GM23338 (cell line): ENCODE measurements at regions not wholly inside any gene's neighbourhood (a gene's known extent, or its start where the extent isn't known, plus 50 kb on each side); places are given as distances from the start of the nearest gene placed in this dataset.
A peak's percentile ranks its signal among the peaks of the same experiment; 100 is the strongest.

Source experiments
- ATAC-seq: fragments of 200-7000 bp; cut with Tn5 transposase; 3 replicates; pipeline ENCODE4 v1.9.1; 2020
- DNase-seq: peaks from one replicate; pipeline ENCODE4 v3.0.0-alpha.2; 2015; ENCODE audit warnings: low spot score
- H2AFZ ChIP-seq: fragments of 200-600 bp; sonication (generic); 2 replicates; pipeline ENCODE4 v1.8.0; 2016; ENCODE audit warnings: antibody characterized with exemption, mild to moderate bottlenecking, moderate library complexity
- H3F3A ChIP-seq: fragments of 200-600 bp; sonication (generic); replicated peaks from 2 replicates; pipeline ENCODE4 v1.8.0; 2017; ENCODE audit warnings: antibody characterized with exemption, mixed run types, low read depth
- H3K27ac ChIP-seq: fragments of 200-600 bp; sonication (generic); 2 replicates; pipeline ENCODE4 v1.6.1; 2016; ENCODE audit warnings: low read depth
- H3K27me3 ChIP-seq: fragments of 200-600 bp; sonication (generic); 2 replicates; pipeline ENCODE4 v1.8.0; 2016; ENCODE audit warnings: mild to moderate bottlenecking, mixed run types, moderate library complexity; ENCODE audit not compliant: insufficient read depth
- H3K36me3 ChIP-seq: fragments of 200-600 bp; sonication (generic); 2 replicates; pipeline ENCODE4 v1.8.0; 2016; ENCODE audit warnings: mild to moderate bottlenecking; ENCODE audit not compliant: insufficient read depth
- H3K4me1 ChIP-seq: fragments of 200-600 bp; sonication (generic); 2 replicates; pipeline ENCODE4 v1.8.0; 2016; ENCODE audit warnings: mild to moderate bottlenecking, moderate library complexity; ENCODE audit not compliant: insufficient read depth
- H3K4me2 ChIP-seq: fragments of 200-600 bp; sonication (generic); 2 replicates; pipeline ENCODE4 v1.7.1; 2017; ENCODE audit warnings: mixed run types
- H3K4me3 ChIP-seq: fragments of 200-600 bp; sonication (generic); 2 replicates; pipeline ENCODE4 v1.6.1; 2016; ENCODE audit warnings: mixed run types
- H3K79me2 ChIP-seq: fragments of 200-600 bp; sonication (generic); replicated peaks from 2 replicates; pipeline ENCODE4 v1.8.0; 2017; ENCODE audit warnings: mild to moderate bottlenecking; ENCODE audit not compliant: insufficient read depth
- H3K9me2 ChIP-seq: fragments of 200-600 bp; sonication (generic); 2 replicates; pipeline ENCODE4 v1.8.0; 2017; ENCODE audit not compliant: insufficient read depth
- H4K20me1 ChIP-seq: fragments of 200-600 bp; sonication (generic); replicated peaks from 2 replicates; pipeline ENCODE4 v1.8.0; 2017; ENCODE audit warnings: mild to moderate bottlenecking; ENCODE audit not compliant: insufficient read depth
- H3K27ac Mint-ChIP-seq: 2 replicates; pipeline ENCODE4 v1.8.0; 2020; ENCODE audit warnings: inconsistent platforms, mild to moderate bottlenecking, moderate library complexity, mixed read lengths
- H3K27me3 Mint-ChIP-seq: 3 replicates; pipeline ENCODE4 v1.8.0; 2022; ENCODE audit warnings: low read depth, mild to moderate bottlenecking, moderate library complexity, mixed read lengths, inconsistent platforms; ENCODE audit not compliant: insufficient read depth, poor library complexity
- H3K36me3 Mint-ChIP-seq: 3 replicates; pipeline ENCODE4 v1.8.0; 2021; ENCODE audit warnings: low read depth, mild to moderate bottlenecking, inconsistent platforms, moderate library complexity, mixed read lengths
- H3K4me1 Mint-ChIP-seq: 3 replicates; pipeline ENCODE4 v1.8.0; 2020; ENCODE audit warnings: mild to moderate bottlenecking, inconsistent platforms, mixed read lengths
- H3K4me3 Mint-ChIP-seq: 3 replicates; pipeline ENCODE4 v1.8.0; 2021; ENCODE audit warnings: moderate library complexity, mild to moderate bottlenecking, inconsistent platforms, mixed read lengths
- H3K9me3 Mint-ChIP-seq: 3 replicates; pipeline ENCODE4 v1.8.0; 2020; ENCODE audit warnings: moderate library complexity, mild to moderate bottlenecking, inconsistent platforms, mixed read lengths
- CREB1 ChIP-seq: fragments of 250-450 bp; sonication (Bioruptor Pico); IDR thresholded peaks from 2 replicates; pipeline ENCODE4 v1.5.0; 2020; ENCODE audit warnings: low read depth, mild to moderate bottlenecking, moderate library complexity
- CTCF ChIP-seq, 2 experiments: fragments of 200-600 bp in 1 of 2; sonication (generic) in 1 of 2; conservative IDR thresholded peaks; 2 replicates each; pipeline versions ENCODE4 v1.5.1 to v1.6.1; 2016 to 2017; ENCODE audit warnings: antibody characterized with exemption in 2 of 2, low read depth in 2 of 2, mild to moderate bottlenecking in 2 of 2, moderate library complexity in 1 of 2
- EZH2 ChIP-seq: fragments of 200-600 bp; sonication (generic); IDR thresholded peaks from one replicate; pipeline ENCODE4 v1.8.0; 2017; ENCODE audit warnings: antibody characterized with exemption, mild to moderate bottlenecking, low read depth; ENCODE audit not compliant: unreplicated experiment
- EZH2phosphoT487 ChIP-seq: fragments of 200-600 bp; sonication (generic); IDR thresholded peaks from one replicate; pipeline ENCODE4 v1.8.1; 2018; ENCODE audit warnings: antibody characterized with exemption; ENCODE audit not compliant: unreplicated experiment
- JUNB ChIP-seq: IDR thresholded peaks from one replicate; pipeline ENCODE4 v1.6.1; 2016; ENCODE audit warnings: antibody characterized with exemption; ENCODE audit not compliant: unreplicated experiment
- NANOG ChIP-seq: IDR thresholded peaks from 2 replicates; pipeline ENCODE4 v1.6.1; 2016; ENCODE audit warnings: antibody characterized with exemption, borderline replicate concordance
- POLR2AphosphoS5 ChIP-seq: IDR thresholded peaks from 2 replicates; pipeline ENCODE4 v1.6.1; 2016; ENCODE audit warnings: antibody characterized with exemption, low read depth
- STAT1 ChIP-seq: IDR thresholded peaks from one replicate; pipeline ENCODE4 v1.6.1; 2016; ENCODE audit warnings: antibody characterized with exemption; ENCODE audit not compliant: unreplicated experiment
- ZNF114 ChIP-seq: fragments of 250-450 bp; sonication (Bioruptor Pico); IDR thresholded peaks from 2 replicates; pipeline ENCODE4 v1.5.0; 2020; ENCODE audit warnings: mild to moderate bottlenecking, moderate library complexity
- ZNF331 ChIP-seq: fragments of 250-450 bp; sonication (Bioruptor Pico); IDR thresholded peaks from 2 replicates; pipeline ENCODE4 v1.5.0; 2020; ENCODE audit warnings: low read depth, mild to moderate bottlenecking, moderate library complexity
- TF ChIP-seq, protein P1 (sequence below): IDR thresholded peaks from one replicate; pipeline ENCODE4 v1.6.1; 2018; ENCODE audit warnings: antibody characterized with exemption; ENCODE audit not compliant: unreplicated experiment
- TF ChIP-seq, protein P2 (sequence below): IDR thresholded peaks from 2 replicates; pipeline ENCODE4 v1.6.1; 2016; ENCODE audit warnings: antibody characterized with exemption
- TF ChIP-seq, protein P3 (sequence below): fragments of 250-450 bp; sonication (Bioruptor Pico); IDR thresholded peaks from 2 replicates; pipeline ENCODE4 v1.5.0; 2020; ENCODE audit warnings: mild to moderate bottlenecking, moderate library complexity

DNA sequence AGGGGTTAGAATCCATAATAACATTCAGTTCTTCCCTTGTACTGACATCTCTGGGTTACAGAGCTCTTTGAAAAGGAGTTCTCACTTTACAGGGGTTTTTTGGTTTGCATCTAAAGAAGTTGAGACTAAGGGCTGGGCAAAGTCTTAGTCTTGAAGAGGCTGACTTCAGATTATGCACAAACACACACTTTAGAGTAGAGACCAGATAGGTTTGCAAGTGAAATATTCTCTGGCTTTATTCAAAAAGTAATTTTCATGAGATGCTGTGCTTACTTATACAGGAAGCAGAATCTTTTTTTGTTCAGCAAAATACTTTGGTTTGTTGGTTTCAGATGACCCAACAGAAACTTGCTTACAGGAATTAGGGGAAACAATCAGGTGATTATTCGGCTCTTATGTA is 410.9 kb upstream of the LRRTM1 start:
- no peaks in the 10 kb centered on the region for H3K27me3 ChIP-seq
- H3K4me3 ChIP-seq, result no peak overlapping the region
- peak overlapping the region; percentile 57; the same call in 1 of the 2 replicates for H2AFZ ChIP-seq
- TF ChIP-seq, protein P1, sequence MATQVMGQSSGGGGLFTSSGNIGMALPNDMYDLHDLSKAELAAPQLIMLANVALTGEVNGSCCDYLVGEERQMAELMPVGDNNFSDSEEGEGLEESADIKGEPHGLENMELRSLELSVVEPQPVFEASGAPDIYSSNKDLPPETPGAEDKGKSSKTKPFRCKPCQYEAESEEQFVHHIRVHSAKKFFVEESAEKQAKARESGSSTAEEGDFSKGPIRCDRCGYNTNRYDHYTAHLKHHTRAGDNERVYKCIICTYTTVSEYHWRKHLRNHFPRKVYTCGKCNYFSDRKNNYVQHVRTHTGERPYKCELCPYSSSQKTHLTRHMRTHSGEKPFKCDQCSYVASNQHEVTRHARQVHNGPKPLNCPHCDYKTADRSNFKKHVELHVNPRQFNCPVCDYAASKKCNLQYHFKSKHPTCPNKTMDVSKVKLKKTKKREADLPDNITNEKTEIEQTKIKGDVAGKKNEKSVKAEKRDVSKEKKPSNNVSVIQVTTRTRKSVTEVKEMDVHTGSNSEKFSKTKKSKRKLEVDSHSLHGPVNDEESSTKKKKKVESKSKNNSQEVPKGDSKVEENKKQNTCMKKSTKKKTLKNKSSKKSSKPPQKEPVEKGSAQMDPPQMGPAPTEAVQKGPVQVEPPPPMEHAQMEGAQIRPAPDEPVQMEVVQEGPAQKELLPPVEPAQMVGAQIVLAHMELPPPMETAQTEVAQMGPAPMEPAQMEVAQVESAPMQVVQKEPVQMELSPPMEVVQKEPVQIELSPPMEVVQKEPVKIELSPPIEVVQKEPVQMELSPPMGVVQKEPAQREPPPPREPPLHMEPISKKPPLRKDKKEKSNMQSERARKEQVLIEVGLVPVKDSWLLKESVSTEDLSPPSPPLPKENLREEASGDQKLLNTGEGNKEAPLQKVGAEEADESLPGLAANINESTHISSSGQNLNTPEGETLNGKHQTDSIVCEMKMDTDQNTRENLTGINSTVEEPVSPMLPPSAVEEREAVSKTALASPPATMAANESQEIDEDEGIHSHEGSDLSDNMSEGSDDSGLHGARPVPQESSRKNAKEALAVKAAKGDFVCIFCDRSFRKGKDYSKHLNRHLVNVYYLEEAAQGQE, result no peak
- TF ChIP-seq ZNF331 (CRISPR knock-in tag) (no peak), JUNB (no peak), POLR2AphosphoS5 (no peak), STAT1 (no peak), NANOG (no peak), EZH2 (no peak), ZNF114 (CRISPR knock-in tag) (no peak), EZH2phosphoT487 (no peak), CTCF (conservative IDR thresholded peaks at IDR 0.05; ENCODE audit: low read depth in 2 of 2) (no peak), CREB1 (CRISPR knock-in tag) (no peak)
- TF ChIP-seq, protein P2, sequence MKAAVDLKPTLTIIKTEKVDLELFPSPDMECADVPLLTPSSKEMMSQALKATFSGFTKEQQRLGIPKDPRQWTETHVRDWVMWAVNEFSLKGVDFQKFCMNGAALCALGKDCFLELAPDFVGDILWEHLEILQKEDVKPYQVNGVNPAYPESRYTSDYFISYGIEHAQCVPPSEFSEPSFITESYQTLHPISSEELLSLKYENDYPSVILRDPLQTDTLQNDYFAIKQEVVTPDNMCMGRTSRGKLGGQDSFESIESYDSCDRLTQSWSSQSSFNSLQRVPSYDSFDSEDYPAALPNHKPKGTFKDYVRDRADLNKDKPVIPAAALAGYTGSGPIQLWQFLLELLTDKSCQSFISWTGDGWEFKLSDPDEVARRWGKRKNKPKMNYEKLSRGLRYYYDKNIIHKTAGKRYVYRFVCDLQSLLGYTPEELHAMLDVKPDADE, result no peak
- TF ChIP-seq, protein P3, sequence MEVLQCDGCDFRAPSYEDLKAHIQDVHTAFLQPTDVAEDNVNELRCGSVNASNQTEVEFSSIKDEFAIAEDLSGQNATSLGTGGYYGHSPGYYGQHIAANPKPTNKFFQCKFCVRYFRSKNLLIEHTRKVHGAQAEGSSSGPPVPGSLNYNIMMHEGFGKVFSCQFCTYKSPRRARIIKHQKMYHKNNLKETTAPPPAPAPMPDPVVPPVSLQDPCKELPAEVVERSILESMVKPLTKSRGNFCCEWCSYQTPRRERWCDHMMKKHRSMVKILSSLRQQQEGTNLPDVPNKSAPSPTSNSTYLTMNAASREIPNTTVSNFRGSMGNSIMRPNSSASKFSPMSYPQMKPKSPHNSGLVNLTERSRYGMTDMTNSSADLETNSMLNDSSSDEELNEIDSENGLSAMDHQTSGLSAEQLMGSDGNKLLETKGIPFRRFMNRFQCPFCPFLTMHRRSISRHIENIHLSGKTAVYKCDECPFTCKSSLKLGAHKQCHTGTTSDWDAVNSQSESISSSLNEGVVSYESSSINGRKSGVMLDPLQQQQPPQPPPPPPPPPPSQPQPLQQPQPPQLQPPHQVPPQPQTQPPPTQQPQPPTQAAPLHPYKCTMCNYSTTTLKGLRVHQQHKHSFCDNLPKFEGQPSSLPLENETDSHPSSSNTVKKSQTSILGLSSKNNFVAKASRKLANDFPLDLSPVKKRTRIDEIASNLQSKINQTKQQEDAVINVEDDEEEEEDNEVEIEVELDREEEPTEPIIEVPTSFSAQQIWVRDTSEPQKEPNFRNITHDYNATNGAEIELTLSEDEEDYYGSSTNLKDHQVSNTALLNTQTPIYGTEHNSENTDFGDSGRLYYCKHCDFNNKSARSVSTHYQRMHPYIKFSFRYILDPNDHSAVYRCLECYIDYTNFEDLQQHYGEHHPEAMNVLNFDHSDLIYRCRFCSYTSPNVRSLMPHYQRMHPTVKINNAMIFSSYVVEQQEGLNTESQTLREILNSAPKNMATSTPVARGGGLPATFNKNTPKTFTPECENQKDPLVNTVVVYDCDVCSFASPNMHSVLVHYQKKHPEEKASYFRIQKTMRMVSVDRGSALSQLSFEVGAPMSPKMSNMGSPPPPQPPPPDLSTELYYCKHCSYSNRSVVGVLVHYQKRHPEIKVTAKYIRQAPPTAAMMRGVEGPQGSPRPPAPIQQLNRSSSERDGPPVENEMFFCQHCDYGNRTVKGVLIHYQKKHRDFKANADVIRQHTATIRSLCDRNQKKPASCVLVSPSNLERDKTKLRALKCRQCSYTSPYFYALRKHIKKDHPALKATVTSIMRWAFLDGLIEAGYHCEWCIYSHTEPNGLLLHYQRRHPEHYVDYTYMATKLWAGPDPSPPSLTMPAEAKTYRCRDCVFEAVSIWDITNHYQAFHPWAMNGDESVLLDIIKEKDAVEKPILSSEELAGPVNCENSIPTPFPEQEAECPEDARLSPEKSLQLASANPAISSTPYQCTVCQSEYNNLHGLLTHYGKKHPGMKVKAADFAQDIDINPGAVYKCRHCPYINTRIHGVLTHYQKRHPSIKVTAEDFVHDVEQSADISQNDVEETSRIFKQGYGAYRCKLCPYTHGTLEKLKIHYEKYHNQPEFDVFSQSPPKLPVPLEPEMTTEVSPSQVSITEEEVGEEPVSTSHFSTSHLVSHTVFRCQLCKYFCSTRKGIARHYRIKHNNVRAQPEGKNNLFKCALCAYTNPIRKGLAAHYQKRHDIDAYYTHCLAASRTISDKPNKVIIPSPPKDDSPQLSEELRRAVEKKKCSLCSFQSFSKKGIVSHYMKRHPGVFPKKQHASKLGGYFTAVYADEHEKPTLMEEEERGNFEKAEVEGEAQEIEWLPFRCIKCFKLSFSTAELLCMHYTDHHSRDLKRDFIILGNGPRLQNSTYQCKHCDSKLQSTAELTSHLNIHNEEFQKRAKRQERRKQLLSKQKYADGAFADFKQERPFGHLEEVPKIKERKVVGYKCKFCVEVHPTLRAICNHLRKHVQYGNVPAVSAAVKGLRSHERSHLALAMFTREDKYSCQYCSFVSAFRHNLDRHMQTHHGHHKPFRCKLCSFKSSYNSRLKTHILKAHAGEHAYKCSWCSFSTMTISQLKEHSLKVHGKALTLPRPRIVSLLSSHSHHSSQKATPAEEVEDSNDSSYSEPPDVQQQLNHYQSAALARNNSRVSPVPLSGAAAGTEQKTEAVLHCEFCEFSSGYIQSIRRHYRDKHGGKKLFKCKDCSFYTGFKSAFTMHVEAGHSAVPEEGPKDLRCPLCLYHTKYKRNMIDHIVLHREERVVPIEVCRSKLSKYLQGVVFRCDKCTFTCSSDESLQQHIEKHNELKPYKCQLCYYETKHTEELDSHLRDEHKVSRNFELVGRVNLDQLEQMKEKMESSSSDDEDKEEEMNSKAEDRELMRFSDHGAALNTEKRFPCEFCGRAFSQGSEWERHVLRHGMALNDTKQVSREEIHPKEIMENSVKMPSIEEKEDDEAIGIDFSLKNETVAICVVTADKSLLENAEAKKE (CRISPR knock-in tag), result no peak
- no peaks in the 10 kb centered on the region for H3K4me1 Mint-ChIP-seq
- no peaks in the 10 kb centered on the region for H4K20me1 ChIP-seq
- H3K4me1 ChIP-seq, result no peaks in the 10 kb centered on the region
- H3K27ac ChIP-seq, result no peak overlapping the region
- ATAC-seq (no peak), DNase-seq (no peak)
- no peaks in the 10 kb centered on the region for H3K9me3 Mint-ChIP-seq
- no peak overlapping the region for H3K4me3 Mint-ChIP-seq
- H3K9me2 ChIP-seq, result 0 out of 2 replicates have a peak, but pooled peaks cover 3% of the 10 kb centered on the region
- H3K79me2 ChIP-seq, result no peaks in the 10 kb centered on the region
- no peaks in the 10 kb centered on the region for H3F3A ChIP-seq
- no peak overlapping the region for H3K4me2 ChIP-seq
- H3K36me3 ChIP-seq, result no peaks in the 10 kb centered on the region
- no peak overlapping the region for H3K27ac Mint-ChIP-seq
- H3K27me3 Mint-ChIP-seq, result no peaks in the 10 kb centered on the region
- no peaks in the 10 kb centered on the region for H3K36me3 Mint-ChIP-seq
